HG02610 (cell line): ENCODE measurements at regions not wholly inside any gene's neighbourhood (a gene's known extent, or its start where the extent isn't known, plus 50 kb on each side); places are given as distances from the start of the nearest gene placed in this dataset.
"Not testable (repeated sequence)": the region's sequence is repeated elsewhere in the genome, so short reads cannot be mapped to it uniquely, and the experiment has no call there.

Experiments
- ATAC-seq: cut with Tn5 transposase; IDR thresholded peaks from one replicate; pipeline ENCODE4 v1.9.1; 2021; ENCODE audit warnings: mild to moderate bottlenecking, moderate library complexity; ENCODE audit not compliant: unreplicated experiment

DNA sequence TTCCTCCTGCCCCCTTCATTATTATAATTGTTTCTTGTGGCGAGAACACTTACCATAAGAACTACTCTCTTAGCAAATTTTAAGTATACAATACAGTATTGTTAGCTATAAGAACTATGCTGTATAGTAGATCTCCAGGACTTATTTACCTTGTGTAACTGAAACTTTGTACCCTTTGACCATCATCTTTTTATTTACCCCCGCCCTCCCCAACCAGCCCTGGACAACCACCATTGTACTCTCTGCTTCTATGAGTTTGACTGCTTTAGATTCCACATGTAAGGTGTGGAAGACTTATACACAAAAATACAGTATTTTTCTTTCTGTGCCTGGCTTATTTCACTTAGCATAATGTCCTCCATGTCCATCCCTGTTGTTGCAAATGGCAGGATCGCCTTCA lies 161.1 kb downstream of the PHF8 start:
- no peak for ATAC-seq

- ATAC-seq, result no peak
These were observed 161.9 kb downstream of the PHF8 start for GRCh38 chrX:53882331-53882730.

GRCh38 chrX:53880786-53881185 lies 163.5 kb downstream of the PHF8 start:
- not testable (repeated sequence) for ATAC-seq

- ATAC-seq, result no peak
These were observed 173.4 kb upstream of the HUWE1 start for GRCh38 chrX:53859890-53860289.

GRCh38 chrX:53831662-53832635 lies 145.4 kb upstream of the HUWE1 start:
- ATAC-seq, result peak; percentile 76

GRCh38 chrX:53824686-53825085 lies 138.2 kb upstream of the HUWE1 start:
- ATAC-seq, result no peak

DNA sequence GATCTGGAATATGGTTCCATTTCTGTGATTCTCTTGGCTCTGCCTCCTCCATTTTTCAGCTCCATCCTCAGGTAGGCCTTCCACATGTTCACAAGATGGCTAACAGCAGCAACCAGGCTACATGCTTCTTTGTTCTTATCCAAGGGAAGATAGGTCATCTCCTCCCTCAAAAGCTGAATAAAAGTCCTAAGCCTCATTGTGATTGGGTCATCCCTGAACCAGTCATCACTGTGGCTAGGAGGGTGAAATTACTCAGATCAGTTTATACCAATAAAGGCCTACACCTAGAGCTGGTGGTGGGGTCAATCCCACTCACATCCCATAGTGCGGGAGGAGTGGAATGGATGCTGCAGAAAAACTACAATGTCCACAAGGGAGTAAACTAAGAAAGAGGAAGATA lies 131.6 kb upstream of the HUWE1 start:
- not testable (repeated sequence) for ATAC-seq

- no peak for ATAC-seq
These were observed 131.0 kb upstream of the HUWE1 start for GRCh38 chrX:53817548-53817947.

DNA sequence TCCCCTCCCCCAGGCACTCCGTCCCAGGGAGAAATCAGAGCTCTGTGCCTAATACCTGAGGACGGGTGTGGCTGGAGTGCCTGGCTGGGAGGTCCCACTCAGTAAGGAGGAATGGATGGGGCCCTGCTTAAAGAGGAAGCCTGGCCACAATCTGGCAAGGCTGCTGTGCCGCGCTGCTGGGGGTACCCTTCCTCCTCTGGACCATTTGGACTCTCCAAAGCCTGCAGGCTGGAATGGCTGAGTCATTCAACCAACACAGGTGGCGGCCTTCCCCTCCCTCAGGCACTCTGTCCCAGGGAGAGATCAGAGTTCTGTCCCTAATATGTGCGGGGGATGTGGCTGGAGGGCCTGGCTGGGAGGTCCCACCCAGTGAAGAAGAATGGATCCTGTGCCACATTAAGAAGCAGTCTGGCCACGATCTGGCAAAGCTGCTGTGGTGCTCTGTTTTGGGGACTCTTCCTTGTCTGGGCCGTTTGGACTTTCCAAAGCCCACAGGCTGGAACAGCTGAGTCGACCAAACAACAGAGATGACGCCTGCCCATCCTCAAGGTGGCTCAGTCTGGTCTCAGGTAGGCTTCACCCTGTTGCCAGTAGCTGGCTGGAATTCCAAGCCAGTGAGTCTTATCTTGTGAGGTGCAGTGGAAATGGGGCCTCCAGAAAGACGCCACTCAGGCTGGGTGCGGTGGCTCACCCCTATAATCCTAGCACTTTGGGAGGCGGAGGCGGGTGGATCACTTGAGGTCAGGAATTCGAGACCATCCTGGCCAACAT lies 127.3 kb upstream of the HUWE1 start:
- no peak for ATAC-seq

- ATAC-seq, result no peak
These were observed 111.8 kb upstream of the HUWE1 start for GRCh38 chrX:53798281-53798680.

GRCh38 chrX:53795576-53795975 lies 109.1 kb upstream of the HUWE1 start:
- no peak for ATAC-seq

GRCh38 chrX:53794181-53794580 lies 107.7 kb upstream of the HUWE1 start:
- ATAC-seq, result no peak

GRCh38 chrX:53768865-53769264 lies 82.3 kb upstream of the HUWE1 start:
- ATAC-seq, result no peak

DNA sequence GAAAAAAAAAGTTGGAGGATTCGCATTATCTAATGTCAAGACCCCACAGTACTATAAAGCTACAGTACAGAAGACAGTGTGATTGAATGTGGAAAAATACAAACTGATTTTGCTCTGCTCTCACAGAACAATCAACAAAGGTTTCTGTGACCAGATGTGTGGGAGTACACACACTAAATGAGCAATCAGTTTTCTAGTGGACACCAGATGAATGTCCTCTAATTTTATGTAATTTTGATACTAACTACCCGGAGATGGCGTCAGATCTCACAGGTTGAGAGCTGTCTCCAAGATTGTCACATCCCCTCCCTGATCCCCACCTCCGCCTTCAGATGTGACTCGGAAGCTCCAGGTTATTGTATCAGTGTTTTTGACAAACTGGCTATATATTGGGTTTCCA lies 81.9 kb upstream of the HUWE1 start:
- no peak for ATAC-seq

- ATAC-seq, result no peak
These were observed 81.0 kb upstream of the HUWE1 start for GRCh38 chrX:53767544-53767943.

- not testable (repeated sequence) for ATAC-seq
These were observed 70.7 kb upstream of the HUWE1 start for GRCh38 chrX:53757181-53757580.

GRCh38 chrX:53746718-53747117 lies 60.2 kb upstream of the HUWE1 start:
- ATAC-seq, result no peak

DNA sequence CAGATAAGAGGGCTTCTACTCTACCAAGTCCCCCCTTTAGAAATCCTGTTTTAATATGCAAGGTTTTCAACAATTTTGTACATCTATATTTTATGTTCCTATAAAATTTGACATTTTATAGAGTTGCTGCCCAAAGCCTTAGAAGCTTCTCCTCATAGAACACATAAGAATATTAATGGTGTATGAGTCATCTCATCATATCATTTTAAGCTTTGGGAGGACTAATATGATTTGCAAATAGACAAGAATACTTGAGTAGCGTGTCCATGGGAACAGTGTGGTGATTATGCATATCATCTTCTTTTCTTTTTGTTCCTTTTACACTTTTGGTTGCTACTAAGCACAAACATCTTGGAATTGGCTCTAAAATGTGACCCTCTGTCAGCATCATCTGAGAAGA lies 56.7 kb upstream of the HUWE1 start:
- ATAC-seq, result no peak

- no peak for ATAC-seq
These were observed 51.9 kb upstream of the HUWE1 start for GRCh38 chrX:53738370-53738906.
